WERI-Rb-1 (cell line): ENCODE measurements at regions not wholly inside any gene's neighbourhood (a gene's known extent, or its start where the extent isn't known, plus 50 kb on each side); places are given as distances from the start of the nearest gene placed in this dataset.

Source experiments
- DNase-seq: peaks from one replicate; pipeline ENCODE4 v3.0.0-alpha.2; 2020
- H3K27ac ChIP-seq: fragments of 250-450 bp; sonication (Bioruptor Pico); 2 replicates; pipeline ENCODE4 v1.5.1; 2020; ENCODE audit warnings: mild to moderate bottlenecking, moderate library complexity
- H3K27me3 ChIP-seq: fragments of 250-450 bp; sonication (Bioruptor Pico); 2 replicates; pipeline ENCODE4 v1.5.1; 2021; ENCODE audit warnings: mild to moderate bottlenecking, low read depth, moderate library complexity; ENCODE audit not compliant: insufficient read depth, severe bottlenecking
- H3K36me3 ChIP-seq: fragments of 250-450 bp; sonication (Bioruptor Pico); 2 replicates; pipeline ENCODE4 v1.5.1; 2020; ENCODE audit warnings: mild to moderate bottlenecking, moderate library complexity
- H3K4me3 ChIP-seq: 2 replicates; pipeline ENCODE4 v1.5.1; 2011; ENCODE audit warnings: low read depth, mild to moderate bottlenecking, control low read depth, low read length
- H3K9me3 ChIP-seq: fragments of 250-450 bp; sonication (Bioruptor Pico); 2 replicates; pipeline ENCODE4 v1.5.1; 2021; ENCODE audit warnings: mild to moderate bottlenecking, moderate library complexity; ENCODE audit not compliant: severe bottlenecking
- TF ChIP-seq, protein P1 (sequence below): IDR thresholded peaks from 2 replicates; pipeline ENCODE4 v1.5.1; 2011; ENCODE audit warnings: low read depth, mild to moderate bottlenecking, control low read depth, inconsistent platforms, low read length

DNA sequence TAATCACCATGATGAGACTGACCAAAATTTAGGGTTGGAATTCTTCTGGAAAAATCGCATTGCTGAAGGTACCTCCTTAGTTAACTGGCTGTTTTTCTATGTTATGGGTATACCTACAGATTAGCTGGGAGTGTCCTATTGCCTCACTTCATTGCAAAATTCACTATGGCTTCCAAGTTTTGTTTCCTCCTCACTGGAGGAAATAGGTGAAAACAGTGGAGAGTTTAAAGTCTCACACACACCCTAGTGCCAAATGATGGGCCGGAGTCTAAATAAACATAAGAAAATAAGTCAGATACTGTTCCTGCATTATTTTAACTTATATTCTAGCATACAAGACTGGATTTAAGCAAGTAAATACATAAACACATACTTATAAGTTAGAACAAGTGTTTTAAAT, 98.2 kb downstream of the AHR start:
- DNase-seq, result no peak
- H3K27ac ChIP-seq, result no peak overlapping the region
- no peak overlapping the region for H3K4me3 ChIP-seq
- no peaks in the 10 kb centered on the region for H3K36me3 ChIP-seq
- TF ChIP-seq, protein P1, sequence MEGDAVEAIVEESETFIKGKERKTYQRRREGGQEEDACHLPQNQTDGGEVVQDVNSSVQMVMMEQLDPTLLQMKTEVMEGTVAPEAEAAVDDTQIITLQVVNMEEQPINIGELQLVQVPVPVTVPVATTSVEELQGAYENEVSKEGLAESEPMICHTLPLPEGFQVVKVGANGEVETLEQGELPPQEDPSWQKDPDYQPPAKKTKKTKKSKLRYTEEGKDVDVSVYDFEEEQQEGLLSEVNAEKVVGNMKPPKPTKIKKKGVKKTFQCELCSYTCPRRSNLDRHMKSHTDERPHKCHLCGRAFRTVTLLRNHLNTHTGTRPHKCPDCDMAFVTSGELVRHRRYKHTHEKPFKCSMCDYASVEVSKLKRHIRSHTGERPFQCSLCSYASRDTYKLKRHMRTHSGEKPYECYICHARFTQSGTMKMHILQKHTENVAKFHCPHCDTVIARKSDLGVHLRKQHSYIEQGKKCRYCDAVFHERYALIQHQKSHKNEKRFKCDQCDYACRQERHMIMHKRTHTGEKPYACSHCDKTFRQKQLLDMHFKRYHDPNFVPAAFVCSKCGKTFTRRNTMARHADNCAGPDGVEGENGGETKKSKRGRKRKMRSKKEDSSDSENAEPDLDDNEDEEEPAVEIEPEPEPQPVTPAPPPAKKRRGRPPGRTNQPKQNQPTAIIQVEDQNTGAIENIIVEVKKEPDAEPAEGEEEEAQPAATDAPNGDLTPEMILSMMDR, result no peak
- H3K9me3 ChIP-seq, result peaks cover 5% of the 10 kb centered on the region
- no peaks in the 10 kb centered on the region for H3K27me3 ChIP-seq

DNA sequence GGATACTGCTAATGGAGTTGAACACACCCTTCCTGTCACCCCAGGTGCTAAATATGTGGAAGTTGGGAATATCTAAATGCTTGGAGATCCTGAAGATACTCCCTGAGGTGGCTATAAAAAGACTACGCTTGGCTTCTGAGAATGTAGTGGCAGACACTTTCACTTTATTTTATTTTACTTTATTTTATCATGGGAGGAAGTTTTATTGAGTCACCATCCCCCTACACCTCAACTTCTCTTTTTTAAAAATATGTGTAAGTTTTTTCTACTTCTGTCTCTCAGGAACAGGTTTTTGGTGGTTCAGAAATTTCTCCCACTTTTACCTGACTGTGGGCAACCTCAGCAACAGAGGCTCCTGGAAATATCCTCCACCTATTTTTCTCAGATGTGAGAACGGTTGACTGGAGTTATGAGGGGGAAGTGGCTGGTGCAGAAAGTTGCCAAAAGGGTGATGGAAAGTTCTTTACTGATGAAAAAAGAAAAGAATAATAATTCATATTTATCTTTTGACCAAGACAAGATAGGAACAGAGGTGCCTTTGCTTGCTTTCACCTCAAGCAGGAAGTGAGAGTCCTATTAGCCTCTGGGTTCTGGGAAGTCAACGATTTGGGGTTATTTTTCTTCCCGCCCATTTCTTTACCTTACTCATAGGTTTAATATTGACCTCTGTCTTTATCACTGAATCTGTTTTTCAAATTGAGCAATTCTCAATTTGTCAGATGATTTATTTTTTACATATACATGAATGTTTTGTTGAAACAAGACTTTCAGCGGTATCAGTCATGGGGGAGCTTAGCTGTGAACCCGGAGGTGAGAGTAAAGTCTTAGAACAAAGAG, 103.6 kb downstream of the AHR start:
- Histone ChIP-seq H3K27ac (no peak overlapping the region), H3K4me3 (no peak overlapping the region), H3K9me3 (no peaks in the 10 kb centered on the region), H3K27me3 (no peaks in the 10 kb centered on the region), H3K36me3 (no peaks in the 10 kb centered on the region)
- DNase-seq, result no peak
- TF ChIP-seq, protein P1, result no peak

DNA sequence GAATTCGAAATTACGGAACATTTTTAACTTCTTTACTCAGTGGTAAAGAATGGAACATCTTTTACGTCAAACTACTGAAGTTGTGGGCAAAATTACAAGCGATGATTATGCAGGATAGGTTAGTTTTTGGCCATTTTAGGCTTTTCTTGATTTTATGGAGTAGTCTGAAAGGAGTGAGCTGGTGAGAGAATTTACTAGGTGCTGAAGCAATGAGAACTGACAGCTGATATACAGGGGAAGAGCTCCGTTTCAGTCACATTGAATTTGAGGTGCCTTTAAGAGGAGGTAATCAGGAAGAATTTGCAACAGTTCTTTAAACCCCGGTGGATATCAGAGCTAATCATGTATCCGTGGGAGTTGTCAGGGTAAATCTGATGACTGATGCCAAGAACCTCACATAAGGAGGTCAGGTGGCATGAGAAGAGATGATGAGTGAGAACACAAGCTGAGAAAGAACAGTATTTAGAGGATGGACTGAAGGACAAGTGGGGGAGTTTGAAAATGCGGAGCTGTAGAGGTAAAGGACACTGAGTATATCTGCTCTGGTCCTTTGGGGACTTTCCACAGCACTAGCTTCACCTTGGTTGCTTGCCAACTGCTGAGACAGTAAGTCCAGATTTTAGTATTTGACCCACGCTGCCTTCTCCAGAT, 104.3 kb downstream of the AHR start:
- H3K27ac ChIP-seq, result no peak overlapping the region
- no peak for DNase-seq
- H3K36me3 ChIP-seq, result no peaks in the 10 kb centered on the region
- H3K4me3 ChIP-seq, result no peak overlapping the region
- H3K9me3 ChIP-seq, result no peaks in the 10 kb centered on the region
- H3K27me3 ChIP-seq, result no peaks in the 10 kb centered on the region
- TF ChIP-seq, protein P1, result no peak

DNA sequence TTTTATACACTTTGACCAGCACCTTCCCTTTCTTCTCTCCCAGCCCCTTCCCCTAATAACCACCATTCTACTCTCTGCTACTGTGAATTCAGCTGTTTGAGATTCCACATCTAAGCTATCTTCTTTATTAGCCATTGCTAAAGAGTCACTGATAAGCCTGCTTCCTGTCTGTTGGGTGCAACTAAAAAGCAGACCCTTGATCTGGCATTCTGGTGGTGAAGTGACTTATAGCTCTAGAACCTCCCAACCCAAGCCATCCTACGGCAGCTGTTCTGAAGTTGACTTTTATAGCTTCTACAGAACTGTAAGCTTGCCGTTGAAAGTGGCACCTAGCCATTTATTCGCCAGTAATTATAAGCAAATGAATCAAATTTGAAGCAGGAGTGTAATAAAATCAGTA, 105.6 kb downstream of the AHR start:
- H3K9me3 ChIP-seq, result no peaks in the 10 kb centered on the region
- no peak overlapping the region for H3K4me3 ChIP-seq
- TF ChIP-seq, protein P1, result no peak
- no peak overlapping the region for H3K27ac ChIP-seq
- H3K36me3 ChIP-seq, result no peaks in the 10 kb centered on the region
- H3K27me3 ChIP-seq, result no peaks in the 10 kb centered on the region
- DNase-seq, result no peak

DNA sequence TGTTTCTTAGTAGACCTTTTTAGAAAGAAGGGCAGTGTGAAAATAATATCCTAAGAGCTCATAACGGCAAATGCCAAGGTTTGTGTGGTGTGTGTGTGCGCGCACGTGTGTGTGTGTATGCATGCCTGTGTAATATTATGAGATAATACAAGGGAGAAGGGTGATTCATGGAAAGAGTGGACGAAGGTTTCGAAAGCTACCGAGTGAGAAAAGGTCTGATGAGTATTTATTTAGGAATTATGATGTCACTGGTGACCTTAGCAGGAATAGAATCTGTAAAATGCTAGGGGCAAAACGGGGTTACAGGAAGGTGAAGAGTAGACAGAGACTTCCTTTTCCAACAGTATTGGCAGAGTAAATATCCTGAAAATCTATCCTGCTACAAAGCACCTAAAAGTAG, 107.3 kb downstream of the AHR start:
- DNase-seq, result no peak
- H3K36me3 ChIP-seq, result no peaks in the 10 kb centered on the region
- H3K9me3 ChIP-seq, result no peaks in the 10 kb centered on the region
- H3K27ac ChIP-seq, result no peak overlapping the region
- H3K27me3 ChIP-seq, result no peaks in the 10 kb centered on the region
- TF ChIP-seq, protein P1, result no peak
- no peak overlapping the region for H3K4me3 ChIP-seq

DNA sequence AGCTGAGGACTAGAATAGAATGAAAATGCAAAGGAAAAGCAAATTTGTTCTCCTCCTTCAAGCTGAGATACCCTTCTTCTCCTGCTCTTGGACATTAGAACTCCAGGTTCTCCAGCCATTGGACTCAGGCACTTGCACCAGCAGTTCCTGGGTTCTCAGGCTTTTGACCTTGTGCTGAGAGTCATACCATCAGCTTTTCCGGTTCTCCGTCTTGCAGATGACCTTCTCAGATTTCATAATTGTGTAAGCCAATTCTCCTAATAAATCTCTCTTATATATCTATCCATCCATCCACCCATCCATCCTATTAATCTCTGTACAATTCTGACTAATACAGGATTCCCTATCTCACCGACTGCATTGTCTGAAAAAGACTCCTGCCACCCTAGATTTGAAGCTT, 108.3 kb downstream of the AHR start:
- H3K9me3 ChIP-seq, result no peaks in the 10 kb centered on the region
- H3K4me3 ChIP-seq, result no peak overlapping the region
- TF ChIP-seq, protein P1, result no peak
- no peaks in the 10 kb centered on the region for H3K27me3 ChIP-seq
- H3K36me3 ChIP-seq, result no peaks in the 10 kb centered on the region
- H3K27ac ChIP-seq, result no peak overlapping the region
- DNase-seq, result no peak
